ENCODE measurements at regions not wholly inside any gene's neighbourhood (a gene's known extent, or its start where the extent isn't known, plus 50 kb on each side); places are given as distances from the start of the nearest gene placed in this dataset.

- Mint-ChIP-seq H3K27ac (ENCODE audit: unreplicated experiment) (peak overlapping the region; percentile 1), H3K4me1 (ENCODE audit: low read depth) (peaks cover 24% of the 10 kb centered on the region), H3K4me3 (ENCODE audit: unreplicated experiment) (no peak overlapping the region), H3K9me3 (ENCODE audit: low read depth) (peaks cover 12% of the 10 kb centered on the region), H3K27me3 (ENCODE audit: low read depth) (no peaks in the 10 kb centered on the region), H3K36me3 (ENCODE audit: low read depth) (peaks cover 9% of the 10 kb centered on the region)
- TF ChIP-seq, protein P1, sequence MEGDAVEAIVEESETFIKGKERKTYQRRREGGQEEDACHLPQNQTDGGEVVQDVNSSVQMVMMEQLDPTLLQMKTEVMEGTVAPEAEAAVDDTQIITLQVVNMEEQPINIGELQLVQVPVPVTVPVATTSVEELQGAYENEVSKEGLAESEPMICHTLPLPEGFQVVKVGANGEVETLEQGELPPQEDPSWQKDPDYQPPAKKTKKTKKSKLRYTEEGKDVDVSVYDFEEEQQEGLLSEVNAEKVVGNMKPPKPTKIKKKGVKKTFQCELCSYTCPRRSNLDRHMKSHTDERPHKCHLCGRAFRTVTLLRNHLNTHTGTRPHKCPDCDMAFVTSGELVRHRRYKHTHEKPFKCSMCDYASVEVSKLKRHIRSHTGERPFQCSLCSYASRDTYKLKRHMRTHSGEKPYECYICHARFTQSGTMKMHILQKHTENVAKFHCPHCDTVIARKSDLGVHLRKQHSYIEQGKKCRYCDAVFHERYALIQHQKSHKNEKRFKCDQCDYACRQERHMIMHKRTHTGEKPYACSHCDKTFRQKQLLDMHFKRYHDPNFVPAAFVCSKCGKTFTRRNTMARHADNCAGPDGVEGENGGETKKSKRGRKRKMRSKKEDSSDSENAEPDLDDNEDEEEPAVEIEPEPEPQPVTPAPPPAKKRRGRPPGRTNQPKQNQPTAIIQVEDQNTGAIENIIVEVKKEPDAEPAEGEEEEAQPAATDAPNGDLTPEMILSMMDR (IDR thresholded peaks at IDR 0.05) = no peak
- DNase-seq (ENCODE audit: low spot score) = no peak
Observed at GRCh38 chr2:54059504-54059903, 55.9 kb upstream of the ACYP2 start.

DNA sequence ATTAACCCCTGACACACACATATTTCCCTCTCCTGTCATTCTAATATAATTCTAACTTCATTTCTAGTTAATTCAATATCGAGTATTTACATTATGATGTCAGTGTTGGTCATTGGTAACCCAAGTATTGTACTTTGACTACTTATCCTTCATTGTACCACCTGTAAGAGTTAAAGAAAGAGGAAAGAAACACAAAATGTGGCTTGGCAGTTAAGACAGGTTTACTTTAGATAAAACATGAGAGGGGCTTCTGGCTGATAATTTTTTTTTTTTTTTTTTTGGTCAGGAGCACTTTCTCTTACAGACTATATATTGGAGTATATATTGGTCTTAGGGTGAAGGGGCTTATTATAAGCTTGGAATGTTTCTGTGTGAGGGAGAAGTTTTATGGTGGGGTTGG lies 57.0 kb upstream of the ACYP2 start:
- TF ChIP-seq, protein P1 (IDR thresholded peaks at IDR 0.05) = no peak
- H3K27ac Mint-ChIP-seq (ENCODE audit: unreplicated experiment) = no peak overlapping the region
- H3K36me3 Mint-ChIP-seq (ENCODE audit: low read depth) = peaks cover 9% of the 10 kb centered on the region
- no peak overlapping the region for H3K4me3 Mint-ChIP-seq (ENCODE audit: unreplicated experiment)
- peaks cover 12% of the 10 kb centered on the region for H3K9me3 Mint-ChIP-seq (ENCODE audit: low read depth)
- no peaks in the 10 kb centered on the region for H3K27me3 Mint-ChIP-seq (ENCODE audit: low read depth)
- H3K4me1 Mint-ChIP-seq (ENCODE audit: low read depth) = peaks cover 34% of the 10 kb centered on the region
- DNase-seq (ENCODE audit: low spot score) = no peak

GRCh38 chr2:54054774-54055173 lies 60.6 kb upstream of the ACYP2 start:
- TF ChIP-seq, protein P1 (IDR thresholded peaks at IDR 0.05) = no peak
- H3K4me3 Mint-ChIP-seq (ENCODE audit: unreplicated experiment) = no peak overlapping the region
- H3K36me3 Mint-ChIP-seq (ENCODE audit: low read depth) = peaks cover 16% of the 10 kb centered on the region
- no peak for DNase-seq (ENCODE audit: low spot score)
- H3K9me3 Mint-ChIP-seq (ENCODE audit: low read depth) = peaks cover 12% of the 10 kb centered on the region
- H3K27ac Mint-ChIP-seq (ENCODE audit: unreplicated experiment) = no peak overlapping the region
- H3K27me3 Mint-ChIP-seq (ENCODE audit: low read depth) = no peaks in the 10 kb centered on the region
- peaks cover 23% of the 10 kb centered on the region for H3K4me1 Mint-ChIP-seq (ENCODE audit: low read depth)

DNA sequence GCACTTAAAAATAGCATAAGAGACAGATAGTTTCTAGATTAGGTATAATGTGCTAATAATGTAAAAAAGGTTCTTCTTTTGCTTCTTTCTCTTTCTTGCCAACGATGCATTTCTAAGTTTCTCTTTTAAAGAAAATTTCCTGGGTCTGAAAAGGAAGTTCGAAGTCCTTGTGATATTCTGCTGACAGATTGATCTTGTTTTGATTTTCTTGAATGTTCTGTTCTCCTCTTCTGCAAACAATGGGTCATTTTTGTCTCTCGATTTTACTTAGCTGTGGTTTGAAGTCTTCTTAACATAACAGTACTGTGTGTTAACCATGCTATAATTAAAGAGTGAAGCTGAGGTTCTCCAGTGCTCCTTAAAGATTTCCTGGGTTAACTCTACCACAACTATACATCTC lies 61.1 kb upstream of the ACYP2 start:
- Mint-ChIP-seq H3K27me3 (ENCODE audit: low read depth) (no peaks in the 10 kb centered on the region), H3K36me3 (ENCODE audit: low read depth) (peaks cover 14% of the 10 kb centered on the region), H3K9me3 (ENCODE audit: low read depth) (peaks cover 9% of the 10 kb centered on the region), H3K4me1 (ENCODE audit: low read depth) (peaks cover 24% of the 10 kb centered on the region), H3K4me3 (ENCODE audit: unreplicated experiment) (no peak overlapping the region), H3K27ac (ENCODE audit: unreplicated experiment) (peak overlapping the region; percentile 42)
- TF ChIP-seq, protein P1 (IDR thresholded peaks at IDR 0.05) = no peak
- DNase-seq (ENCODE audit: low spot score) = no peak

DNA sequence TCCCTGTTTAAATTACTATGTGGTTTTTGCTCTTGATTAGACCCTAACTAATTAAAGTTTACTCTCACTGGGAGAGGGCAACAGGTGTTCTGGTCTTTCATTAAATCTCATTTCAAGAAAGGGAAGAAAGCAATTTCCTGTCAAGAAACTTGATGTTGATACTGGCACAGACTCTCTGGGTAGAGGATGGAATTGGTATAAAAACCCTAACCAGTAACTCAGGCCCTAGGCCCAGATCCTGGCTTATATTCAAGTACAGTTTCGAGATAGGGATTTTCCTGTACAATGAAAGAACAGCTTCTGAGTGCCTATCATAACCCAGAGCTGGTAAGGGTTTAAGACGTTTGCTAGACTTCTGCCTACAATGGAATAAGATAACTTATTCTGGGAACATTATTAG lies 61.6 kb upstream of the ACYP2 start:
- TF ChIP-seq, protein P1 (IDR thresholded peaks at IDR 0.05) = no peak
- peaks cover 6% of the 10 kb centered on the region for H3K9me3 Mint-ChIP-seq (ENCODE audit: low read depth)
- peak overlapping the region; percentile 62 for H3K27ac Mint-ChIP-seq (ENCODE audit: unreplicated experiment)
- H3K36me3 Mint-ChIP-seq (ENCODE audit: low read depth) = peaks cover 13% of the 10 kb centered on the region
- no peak overlapping the region for H3K4me3 Mint-ChIP-seq (ENCODE audit: unreplicated experiment)
- peaks cover 24% of the 10 kb centered on the region for H3K4me1 Mint-ChIP-seq (ENCODE audit: low read depth)
- no peak for DNase-seq (ENCODE audit: low spot score)
- no peaks in the 10 kb centered on the region for H3K27me3 Mint-ChIP-seq (ENCODE audit: low read depth)

Measured in chondrocyte (in vitro differentiated cells).